Fibroblast of skin of scalp (primary cell): ENCODE measurements at regions not wholly inside any gene's neighbourhood (a gene's known extent, or its start where the extent isn't known, plus 50 kb on each side); places are given as distances from the start of the nearest gene placed in this dataset.

ENCODE experiments used
- DNase-seq: peaks from one replicate; pipeline ENCODE4 v3.0.0-alpha.2; 2013

- DNase-seq = no peak
Observed at GRCh38 chr12:92216092-92216491, 70.4 kb upstream of the BTG1 start.

GRCh38 chr12:92215358-92215757 is 69.7 kb upstream of the BTG1 start:
- no peak for DNase-seq

GRCh38 chr12:92213166-92213565 is 67.5 kb upstream of the BTG1 start:
- no peak for DNase-seq

- no peak for DNase-seq
Observed at GRCh38 chr12:92210071-92210470, 64.4 kb upstream of the BTG1 start.

GRCh38 chr12:92208613-92209121 is 63.0 kb upstream of the BTG1 start:
- DNase-seq = peak; percentile 67

- peak; percentile 10 for DNase-seq
Observed at GRCh38 chr12:92206596-92206995, 61.0 kb upstream of the BTG1 start.

GRCh38 chr12:92206011-92206410 is 60.4 kb upstream of the BTG1 start:
- no peak for DNase-seq

GRCh38 chr12:92199819-92200576 is 54.4 kb upstream of the BTG1 start:
- DNase-seq = peak; percentile 47

GRCh38 chr12:92197815-92198214 is 52.2 kb upstream of the BTG1 start:
- DNase-seq = no peak

- DNase-seq = no peak
Observed at GRCh38 chr12:92196368-92196767, 50.7 kb upstream of the BTG1 start.
